Left forelimb (tissue), 1 donor: ENCODE measurements at regions not wholly inside any gene's neighbourhood (a gene's known extent, or its start where the extent isn't known, plus 50 kb on each side); places are given as distances from the start of the nearest gene placed in this dataset.

Source experiments
- DNase-seq: peaks from one replicate; pipeline ENCODE4 v3.0.0-alpha.2; 2018; ENCODE audit warnings: low spot score

- no peak for DNase-seq
Observed at GRCh38 chr2:217299590-217299989, 439.7 kb upstream of the TNP1 start.

GRCh38 chr2:217297096-217297495, 437.2 kb upstream of the TNP1 start:
- DNase-seq = no peak

- DNase-seq = no peak
Observed at GRCh38 chr2:217294818-217295217, 435.0 kb upstream of the TNP1 start.

GRCh38 chr2:217294211-217294610, 434.3 kb upstream of the TNP1 start:
- no peak for DNase-seq

GRCh38 chr2:217293607-217294006, 433.7 kb upstream of the TNP1 start:
- DNase-seq = no peak

GRCh38 chr2:217293046-217293445, 433.2 kb upstream of the TNP1 start:
- DNase-seq = no peak

- DNase-seq = no peak
Observed at GRCh38 chr2:217291259-217291658, 431.4 kb upstream of the TNP1 start.

GRCh38 chr2:217290467-217290866, 430.6 kb upstream of the TNP1 start:
- DNase-seq = no peak

GRCh38 chr2:217289907-217290280, 430.0 kb upstream of the TNP1 start:
- no peak for DNase-seq

GRCh38 chr2:217289177-217289906, 429.5 kb upstream of the TNP1 start:
- DNase-seq = no peak

GRCh38 chr2:217288472-217289063, 428.7 kb upstream of the TNP1 start:
- no peak for DNase-seq

- no peak for DNase-seq
Observed at GRCh38 chr2:217286833-217287232, 427.0 kb upstream of the TNP1 start.

GRCh38 chr2:217285926-217286325, 426.1 kb upstream of the TNP1 start:
- DNase-seq = no peak

- DNase-seq = no peak
Observed at GRCh38 chr2:217283460-217283859, 423.6 kb upstream of the TNP1 start.

GRCh38 chr2:217282531-217282930, 422.7 kb upstream of the TNP1 start:
- DNase-seq = no peak

GRCh38 chr2:217279556-217279955, 419.7 kb upstream of the TNP1 start:
- DNase-seq = no peak

GRCh38 chr2:217279140-217279539, 419.3 kb upstream of the TNP1 start:
- DNase-seq = no peak

- no peak for DNase-seq
Observed at GRCh38 chr2:217277646-217278398, 418.0 kb upstream of the TNP1 start.

GRCh38 chr2:217276433-217276832, 416.6 kb upstream of the TNP1 start:
- no peak for DNase-seq

GRCh38 chr2:217275091-217275490, 415.2 kb upstream of the TNP1 start:
- DNase-seq = no peak

GRCh38 chr2:217274578-217274977, 414.7 kb upstream of the TNP1 start:
- DNase-seq = no peak

- no peak for DNase-seq
Observed at GRCh38 chr2:217273851-217274250, 414.0 kb upstream of the TNP1 start.

GRCh38 chr2:217273162-217273561, 413.3 kb upstream of the TNP1 start:
- no peak for DNase-seq
